Stomach (tissue), 4 donors: ENCODE measurements at regions not wholly inside any gene's neighbourhood (a gene's known extent, or its start where the extent isn't known, plus 50 kb on each side); places are given as distances from the start of the nearest gene placed in this dataset.

Source experiments
- CTCF ChIP-seq, 7 experiments: fragments of 450-650 bp in 4 of 7; fragments of 200-600 bp in 3 of 7; sonication (generic) in 3 of 7; IDR thresholded peaks; one replicate each; pipeline ENCODE4 v1.5.1; 2016 to 2019; ENCODE audit warnings: antibody characterized with exemption in 7 of 7, control low read depth in 2 of 7, mild to moderate bottlenecking in 1 of 7
- EP300 ChIP-seq: sonication (generic); formaldehyde crosslinking; IDR thresholded peaks from one replicate; pipeline ENCODE4 v1.6.1; 2017; ENCODE audit warnings: antibody characterized with exemption
- POLR2A ChIP-seq, 4 donors: fragments of 450-650 bp; IDR thresholded peaks; one replicate each; pipeline ENCODE4 v1.6.1; 2016; ENCODE audit warnings: antibody characterized with exemption in 4 of 4, control low read depth in 2 of 4, mild to moderate bottlenecking in 1 of 4, moderate library complexity in 1 of 4

GRCh38 chr12:86741531-86741930, 485.3 kb upstream of the MGAT4C start:
- no peak for TF ChIP-seq POLR2A (IDR thresholded peaks at IDR 0.05)
- no peak for TF ChIP-seq CTCF (IDR thresholded peaks at IDR 0.05)
- TF ChIP-seq EP300: no peak
